GM21619 (cell line): ENCODE measurements at regions not wholly inside any gene's neighbourhood (a gene's known extent, or its start where the extent isn't known, plus 50 kb on each side); places are given as distances from the start of the nearest gene placed in this dataset.

Experiments
- ATAC-seq: cut with Tn5 transposase; IDR thresholded peaks from one replicate; pipeline ENCODE4 v1.9.1; 2021; ENCODE audit not compliant: unreplicated experiment

DNA sequence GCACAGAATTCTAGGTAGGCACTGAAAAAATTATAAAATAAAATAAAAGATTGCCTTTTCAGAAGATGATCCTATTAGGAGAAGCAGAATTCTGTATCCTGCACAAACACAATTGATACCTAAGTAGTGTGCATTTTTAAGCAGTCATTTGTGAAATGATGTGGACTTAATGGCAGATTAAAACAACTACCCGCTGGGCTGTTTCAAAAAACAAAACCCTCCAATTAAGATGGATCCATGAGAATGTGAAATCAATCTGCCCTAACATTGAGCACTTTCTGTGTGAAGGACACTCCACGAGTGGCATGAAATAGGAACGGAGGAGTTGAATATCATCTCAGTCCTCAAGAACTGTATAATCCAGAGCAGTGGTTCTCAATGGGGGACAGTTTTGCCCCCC lies 1012.8 kb upstream of the EEF2KMT start:
- no peak for ATAC-seq

DNA sequence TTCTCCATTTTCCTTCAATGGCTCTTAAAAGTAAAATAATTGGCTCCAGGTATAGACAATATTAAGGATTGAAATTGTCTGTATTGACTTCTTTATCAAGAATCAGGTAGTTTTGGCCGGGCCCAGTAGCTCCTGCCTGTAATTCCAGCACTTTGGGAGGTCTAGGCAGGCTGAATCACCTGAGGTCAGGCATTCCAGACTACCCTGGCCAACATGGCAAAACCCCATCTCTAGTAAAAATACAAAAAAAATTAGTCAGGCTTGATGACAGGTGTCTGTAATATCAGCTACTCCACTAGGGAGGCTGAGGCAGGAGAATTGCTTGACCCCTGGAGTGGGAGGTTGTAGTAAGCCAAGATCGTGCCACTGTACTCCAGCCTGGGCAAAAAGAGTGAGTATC lies 1008.5 kb upstream of the EEF2KMT start:
- no peak for ATAC-seq

- ATAC-seq, result no peak
These were observed 1007.5 kb upstream of the EEF2KMT start for GRCh38 chr16:6105115-6105514.

DNA sequence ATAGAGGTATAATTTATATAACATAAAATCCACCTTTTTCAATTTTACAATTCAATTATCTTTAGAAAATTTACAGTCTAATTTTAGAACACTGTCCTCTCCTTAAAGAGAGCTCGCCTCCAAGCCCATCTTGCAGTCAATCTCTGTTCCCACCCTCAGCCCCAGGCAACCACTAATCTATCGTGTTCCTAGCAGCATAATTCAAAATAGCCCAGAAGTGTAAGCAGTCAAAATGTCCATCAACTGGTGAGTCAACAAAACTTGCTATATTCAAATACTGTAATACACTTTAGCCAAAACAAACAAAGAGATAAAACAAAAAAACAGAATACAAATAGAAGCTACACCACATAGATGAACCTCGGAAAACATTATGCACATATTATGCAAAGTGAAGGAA lies 1006.8 kb upstream of the EEF2KMT start:
- ATAC-seq, result no peak

DNA sequence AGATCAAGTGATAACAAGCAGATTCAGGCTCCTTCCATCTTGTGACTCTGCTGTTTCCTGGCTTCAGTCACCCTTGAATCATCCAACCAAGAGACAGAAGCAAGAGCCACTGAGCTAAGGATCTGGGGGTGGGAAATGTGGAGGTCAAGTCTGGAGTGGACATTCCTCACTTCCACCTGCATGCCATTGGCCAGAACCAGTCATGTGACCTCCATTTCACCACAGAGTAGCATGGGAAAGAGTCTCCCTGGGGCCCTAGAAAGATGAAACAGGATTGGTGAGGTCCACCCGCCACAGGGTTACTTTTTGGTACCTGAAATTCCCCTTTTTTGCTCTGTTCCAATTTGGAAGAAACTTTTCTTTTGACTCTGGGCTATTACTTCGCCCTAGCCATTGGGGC lies 1006.0 kb upstream of the EEF2KMT start:
- no peak for ATAC-seq

- ATAC-seq, result no peak
These were observed 1001.5 kb upstream of the EEF2KMT start for GRCh38 chr16:6099102-6099501.

- ATAC-seq, result no peak
These were observed 999.5 kb upstream of the EEF2KMT start for GRCh38 chr16:6096931-6097670.

- ATAC-seq, result no peak
These were observed 997.8 kb upstream of the EEF2KMT start for GRCh38 chr16:6095414-6095813.

- no peak for ATAC-seq
These were observed 993.4 kb upstream of the EEF2KMT start for GRCh38 chr16:6091021-6091420.

DNA sequence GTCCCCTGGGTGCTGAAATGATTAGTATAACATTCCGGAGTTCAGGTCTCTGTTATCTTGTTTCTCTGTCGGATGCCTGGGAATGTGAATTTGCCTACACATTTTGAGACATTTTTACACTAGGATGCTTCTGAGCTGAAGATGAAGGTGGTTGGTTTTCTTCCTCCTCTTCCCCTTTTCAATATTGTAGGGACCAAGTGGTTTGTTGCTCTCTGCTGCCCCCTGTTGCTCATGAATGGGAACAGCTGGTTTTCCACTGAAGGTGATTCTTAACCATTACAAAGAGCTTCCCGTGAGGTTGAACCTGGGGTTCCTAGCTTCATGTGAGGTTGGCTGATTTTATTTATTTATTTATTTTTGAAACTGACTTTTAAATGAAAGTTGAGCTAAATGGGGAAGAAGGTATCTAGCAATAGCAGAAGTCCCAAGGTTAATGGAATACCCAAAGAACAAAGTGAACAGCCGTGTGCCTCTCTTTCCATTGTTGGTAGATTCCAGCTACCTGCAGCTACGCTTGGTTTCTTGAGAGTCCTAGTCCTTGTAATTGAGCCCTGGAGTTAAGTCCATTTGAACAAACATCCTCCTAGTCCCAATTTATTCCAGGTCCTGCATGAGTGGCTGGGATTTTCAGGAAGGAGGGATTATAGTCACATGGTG lies 983.9 kb upstream of the EEF2KMT start:
- ATAC-seq, result no peak

- ATAC-seq, result no peak
These were observed 979.0 kb upstream of the EEF2KMT start for GRCh38 chr16:6076631-6077030.

GRCh38 chr16:6068063-6068462 lies 970.5 kb upstream of the EEF2KMT start:
- no peak for ATAC-seq

DNA sequence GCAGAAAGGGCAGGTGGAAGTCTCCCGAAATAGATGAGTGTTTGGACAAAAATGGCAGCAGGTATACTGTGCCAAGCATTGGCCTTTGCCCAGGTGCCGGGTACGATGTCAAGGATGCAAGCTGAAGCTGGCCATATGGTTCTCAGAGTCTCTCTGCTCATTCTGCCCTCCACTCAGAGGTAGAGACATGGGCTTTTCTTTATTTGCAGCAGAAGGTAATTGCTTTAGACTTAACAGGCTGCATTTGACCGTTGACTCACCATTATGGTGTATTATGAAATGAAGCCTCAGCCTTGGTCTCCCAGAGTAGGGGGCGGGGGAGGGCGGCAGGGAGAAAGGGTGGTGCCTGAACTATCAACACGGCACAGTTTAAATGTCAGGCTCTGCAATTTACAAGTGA lies 969.1 kb upstream of the EEF2KMT start:
- no peak for ATAC-seq

DNA sequence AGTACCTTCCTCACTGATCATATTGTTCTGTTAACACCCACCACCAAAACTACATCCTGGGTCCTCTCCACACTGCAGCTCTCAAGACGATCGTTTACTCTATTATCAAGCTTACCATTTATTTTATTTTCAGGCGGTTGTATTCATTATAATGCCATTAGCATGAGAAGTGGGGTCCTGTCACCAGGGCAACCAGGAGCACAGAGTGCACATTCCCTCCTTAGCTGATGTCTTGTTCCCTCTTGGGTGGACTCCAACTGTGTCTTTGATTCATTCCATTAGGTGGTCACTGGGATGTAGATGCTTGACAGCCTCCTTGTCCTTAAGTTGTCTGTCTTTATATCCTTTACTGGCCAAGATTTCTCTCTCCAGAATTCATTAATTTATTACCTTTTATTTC lies 965.9 kb upstream of the EEF2KMT start:
- ATAC-seq, result no peak

DNA sequence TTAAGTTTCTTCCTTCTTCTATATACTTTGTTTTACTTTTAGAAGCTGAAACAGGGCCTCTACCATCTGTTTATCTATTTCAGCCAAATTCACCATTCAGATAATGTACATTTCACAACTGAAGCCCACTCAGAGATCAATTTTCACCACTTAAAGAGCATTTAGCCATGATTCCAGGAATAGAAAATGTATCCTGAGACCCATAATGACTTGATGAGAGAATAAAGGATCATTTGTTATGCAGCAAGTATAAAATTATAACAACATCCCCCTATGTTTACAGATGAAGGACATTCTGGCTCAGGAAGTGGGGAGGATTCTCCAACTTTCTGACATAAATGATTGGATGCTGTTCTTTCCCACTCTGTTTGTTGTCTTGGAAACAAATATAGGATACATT lies 962.1 kb upstream of the EEF2KMT start:
- no peak for ATAC-seq

DNA sequence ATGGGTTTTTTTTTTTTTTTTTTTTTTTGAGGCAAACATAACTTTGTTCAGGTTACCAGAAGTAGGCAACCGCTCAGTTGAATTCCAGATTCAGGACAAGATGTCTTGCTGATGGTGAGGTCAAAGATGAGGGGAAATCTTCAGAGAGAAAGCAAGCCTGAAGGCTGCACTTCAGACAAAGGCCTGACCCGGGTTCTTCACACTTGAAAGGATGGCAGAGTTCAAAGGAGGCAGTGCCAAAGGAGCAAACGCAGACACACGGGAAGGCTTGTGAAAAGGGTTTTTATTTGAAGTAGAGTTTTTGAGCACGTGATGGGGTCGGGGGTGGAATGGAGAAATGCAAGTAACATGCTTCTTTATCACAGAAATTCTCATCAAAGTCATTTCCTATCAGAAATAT lies 960.2 kb upstream of the EEF2KMT start:
- no peak for ATAC-seq

DNA sequence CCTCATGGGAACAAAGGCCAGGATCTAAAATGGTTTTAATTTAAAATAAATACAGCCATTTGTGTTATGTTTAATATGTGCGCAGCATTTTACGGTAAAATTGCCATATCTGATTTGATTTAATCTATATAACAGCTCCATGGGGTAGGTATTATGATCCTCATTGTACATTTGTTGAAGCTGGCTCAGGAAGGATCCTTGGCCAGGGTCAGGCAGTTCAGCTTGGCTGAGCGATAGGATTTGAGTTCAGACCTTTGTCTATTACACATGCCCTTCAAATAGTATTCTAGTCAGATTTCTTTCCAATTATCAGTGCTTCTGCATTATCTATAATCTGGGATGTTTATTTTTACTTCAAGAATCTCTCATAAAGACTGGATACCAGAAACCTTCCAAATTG lies 950.4 kb upstream of the EEF2KMT start:
- ATAC-seq, result no peak

- ATAC-seq, result no peak
These were observed 949.7 kb upstream of the EEF2KMT start for GRCh38 chr16:6047325-6047724.

DNA sequence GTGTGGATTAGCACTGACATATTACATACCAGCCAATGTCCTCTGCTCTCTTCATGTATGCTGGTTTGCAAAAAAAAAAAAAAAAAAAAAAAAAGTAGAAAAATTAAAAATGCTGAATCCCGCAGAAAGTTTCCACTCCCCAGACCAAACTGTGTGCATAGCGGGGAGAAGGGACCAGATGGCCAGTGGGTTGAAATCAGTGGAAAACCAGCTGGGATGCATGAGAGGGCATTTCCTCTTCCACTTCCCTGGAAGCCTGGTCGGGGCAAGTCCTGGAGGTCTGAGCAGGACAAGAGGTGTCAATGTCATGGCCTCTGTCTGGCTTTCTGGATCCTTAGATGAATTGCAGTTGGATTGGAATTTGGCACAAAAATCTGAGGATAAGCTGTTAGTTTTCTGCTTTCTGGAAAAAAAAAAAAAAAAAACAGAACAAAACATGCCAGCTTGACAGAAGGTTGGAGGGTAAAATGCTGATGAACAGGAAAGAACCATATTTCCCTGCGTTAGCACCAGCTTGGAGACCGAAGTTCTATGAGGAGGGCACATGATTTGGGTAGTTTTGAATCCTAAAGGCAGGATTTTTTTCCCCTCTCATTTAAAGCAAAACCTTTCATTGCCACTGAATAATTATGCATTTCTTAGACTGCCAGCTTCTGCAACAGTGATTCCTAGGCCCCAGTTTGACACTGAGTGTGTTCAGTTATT lies 941.5 kb upstream of the EEF2KMT start:
- no peak for ATAC-seq

DNA sequence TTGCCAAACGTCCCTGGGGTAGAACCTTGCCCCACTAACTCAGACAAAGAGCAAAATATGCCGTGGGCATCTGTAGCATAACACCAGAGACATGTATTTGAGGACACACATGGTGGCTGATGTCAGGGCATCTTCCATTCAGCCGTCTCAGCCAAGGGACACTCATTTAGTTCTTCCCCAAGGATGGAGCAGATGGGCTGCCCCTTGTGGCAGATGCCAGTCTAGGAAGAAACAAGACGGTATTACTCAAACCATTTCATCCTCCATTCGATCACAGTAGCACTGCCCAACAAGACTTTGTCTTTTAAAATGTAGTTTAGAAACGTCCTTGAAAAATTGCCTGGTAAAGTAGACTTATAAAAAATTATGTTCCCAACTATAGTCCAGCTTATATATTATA lies 937.6 kb upstream of the EEF2KMT start:
- ATAC-seq, result no peak

DNA sequence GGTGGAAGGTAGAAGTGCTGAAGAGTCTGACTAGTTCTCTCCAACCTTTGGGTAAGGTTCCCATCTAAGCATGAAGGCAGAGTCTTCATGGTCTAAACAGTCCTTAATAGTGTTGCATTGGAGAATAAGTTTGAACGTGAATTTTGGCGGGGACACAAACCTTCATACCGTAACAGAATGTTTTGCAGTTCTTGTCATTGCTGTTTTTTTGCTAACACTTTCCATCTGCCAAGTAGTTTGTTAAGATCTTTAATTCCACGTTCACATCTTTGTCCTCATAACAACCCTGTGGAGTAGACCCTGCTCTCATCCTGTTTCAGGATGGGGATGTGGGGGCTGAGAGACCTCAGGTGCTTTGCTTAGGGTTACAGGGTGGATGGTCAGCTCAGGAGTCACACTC lies 936.9 kb upstream of the EEF2KMT start:
- ATAC-seq, result no peak

DNA sequence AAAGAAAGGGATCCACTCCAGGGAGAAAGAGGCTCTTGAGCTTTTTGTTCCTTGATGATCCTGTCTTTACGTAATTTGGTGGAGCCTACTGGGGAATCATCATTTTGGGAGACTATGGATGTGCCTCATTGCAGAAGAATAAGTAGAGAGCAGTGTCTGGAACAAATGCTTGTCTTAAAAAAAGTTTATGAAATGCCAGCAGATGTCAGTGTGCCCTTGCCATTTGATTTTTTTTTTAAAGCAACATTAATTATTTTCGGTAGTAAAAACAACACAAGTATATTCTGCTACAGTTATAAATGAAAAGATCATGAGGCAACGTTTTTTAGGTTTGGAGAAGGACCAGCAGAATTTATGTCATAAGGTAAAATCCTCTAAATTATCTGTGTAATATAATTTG lies 934.8 kb upstream of the EEF2KMT start:
- no peak for ATAC-seq
